ENCODE measurements at regions not wholly inside any gene's neighbourhood (a gene's known extent, or its start where the extent isn't known, plus 50 kb on each side); places are given as distances from the start of the nearest gene placed in this dataset.

DNA sequence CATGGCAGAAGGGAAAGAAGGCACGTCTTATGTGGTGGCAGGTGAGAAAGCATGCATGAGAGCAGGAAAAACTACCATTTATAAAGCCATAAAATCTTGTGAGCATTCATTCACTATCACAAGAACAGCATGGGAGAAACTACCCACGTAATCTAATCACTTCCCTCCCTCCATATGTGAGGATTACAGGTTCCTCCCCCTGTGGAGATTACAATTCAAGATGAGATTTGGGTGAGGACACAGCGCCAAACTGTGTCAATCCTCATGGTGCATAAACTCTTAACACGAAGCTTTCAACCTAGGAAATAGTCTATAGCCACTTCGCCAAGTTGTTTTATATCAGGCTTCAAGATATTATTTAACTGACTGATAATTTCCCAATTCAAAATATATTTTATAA, 595.5 kb downstream of the FBXO15 start:
- Mint-ChIP-seq H3K9me3 (peaks cover 7% of the 10 kb centered on the region), H3K27ac (no peak overlapping the region), H3K4me3 (no peak overlapping the region), H3K36me3 (ENCODE audit: low read depth) (no peaks in the 10 kb centered on the region), H3K4me1 (no peaks in the 10 kb centered on the region), H3K27me3 (no peaks in the 10 kb centered on the region)
- intact Hi-C loops (cut with micrococcal nuclease): no loop called here
- no peak for DNase-seq
- ATAC-seq (ENCODE audit: low read depth): no peak
- ChIA-PET POLR2A (no interaction called here), CTCF (no interaction called here)
- TF ChIP-seq, protein P1, sequence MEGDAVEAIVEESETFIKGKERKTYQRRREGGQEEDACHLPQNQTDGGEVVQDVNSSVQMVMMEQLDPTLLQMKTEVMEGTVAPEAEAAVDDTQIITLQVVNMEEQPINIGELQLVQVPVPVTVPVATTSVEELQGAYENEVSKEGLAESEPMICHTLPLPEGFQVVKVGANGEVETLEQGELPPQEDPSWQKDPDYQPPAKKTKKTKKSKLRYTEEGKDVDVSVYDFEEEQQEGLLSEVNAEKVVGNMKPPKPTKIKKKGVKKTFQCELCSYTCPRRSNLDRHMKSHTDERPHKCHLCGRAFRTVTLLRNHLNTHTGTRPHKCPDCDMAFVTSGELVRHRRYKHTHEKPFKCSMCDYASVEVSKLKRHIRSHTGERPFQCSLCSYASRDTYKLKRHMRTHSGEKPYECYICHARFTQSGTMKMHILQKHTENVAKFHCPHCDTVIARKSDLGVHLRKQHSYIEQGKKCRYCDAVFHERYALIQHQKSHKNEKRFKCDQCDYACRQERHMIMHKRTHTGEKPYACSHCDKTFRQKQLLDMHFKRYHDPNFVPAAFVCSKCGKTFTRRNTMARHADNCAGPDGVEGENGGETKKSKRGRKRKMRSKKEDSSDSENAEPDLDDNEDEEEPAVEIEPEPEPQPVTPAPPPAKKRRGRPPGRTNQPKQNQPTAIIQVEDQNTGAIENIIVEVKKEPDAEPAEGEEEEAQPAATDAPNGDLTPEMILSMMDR (IDR thresholded peaks at IDR 0.05): no peak

DNA sequence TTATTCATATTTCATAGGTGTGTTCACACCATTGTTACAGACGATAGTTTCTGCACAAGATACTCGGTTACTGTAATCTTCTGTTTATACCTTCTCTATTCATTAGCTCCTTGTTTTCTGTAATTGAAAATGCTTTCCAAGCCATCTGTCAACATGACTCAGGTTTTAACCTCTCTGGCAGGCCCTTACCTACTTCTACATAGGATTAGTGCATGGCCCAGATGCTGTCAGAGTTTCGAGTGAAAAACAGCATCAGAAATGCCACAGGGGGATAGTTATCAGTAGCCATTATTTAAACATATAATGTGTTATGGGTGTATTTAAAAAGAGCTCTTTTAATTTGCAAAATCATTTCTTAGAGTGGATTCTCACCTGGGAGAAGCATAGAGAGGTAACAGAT, 596.4 kb downstream of the FBXO15 start:
- CTCF ChIA-PET: no interaction called here
- intact Hi-C loops (cut with micrococcal nuclease): no loop called here
- no peaks in the 10 kb centered on the region for H3K36me3 Mint-ChIP-seq (ENCODE audit: low read depth)
- no peak overlapping the region for H3K27ac Mint-ChIP-seq
- DNase-seq: no peak
- H3K27me3 Mint-ChIP-seq: no peaks in the 10 kb centered on the region
- H3K4me3 Mint-ChIP-seq: no peak overlapping the region
- no peak for ATAC-seq (ENCODE audit: low read depth)
- no peaks in the 10 kb centered on the region for H3K4me1 Mint-ChIP-seq
- TF ChIP-seq, protein P1 (IDR thresholded peaks at IDR 0.05): no peak
- POLR2A ChIA-PET: no interaction called here
- peaks cover 7% of the 10 kb centered on the region for H3K9me3 Mint-ChIP-seq

DNA sequence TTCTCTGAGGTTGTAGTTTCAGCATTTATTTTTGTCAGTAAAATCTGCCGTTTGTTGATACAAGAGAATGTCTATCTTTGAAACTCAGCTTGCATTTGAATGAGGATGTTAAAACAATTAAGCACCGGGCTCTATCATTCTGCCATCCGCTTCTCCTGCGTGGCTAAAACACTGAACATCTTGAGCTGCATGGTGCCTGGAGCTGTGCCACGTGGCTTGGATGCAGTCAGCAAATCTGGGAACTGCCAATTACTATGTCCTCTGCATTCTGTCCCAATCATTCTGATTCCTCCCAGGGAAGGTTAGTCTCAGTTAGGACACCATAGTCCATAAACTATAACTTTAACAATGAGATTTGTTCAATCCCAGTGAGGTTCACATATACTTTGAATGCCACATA, 598.4 kb downstream of the FBXO15 start:
- Mint-ChIP-seq H3K36me3 (ENCODE audit: low read depth) (no peaks in the 10 kb centered on the region), H3K9me3 (no peaks in the 10 kb centered on the region), H3K4me3 (no peak overlapping the region), H3K4me1 (no peaks in the 10 kb centered on the region), H3K27ac (no peak overlapping the region), H3K27me3 (no peaks in the 10 kb centered on the region)
- intact Hi-C loops (cut with micrococcal nuclease): no loop called here
- ATAC-seq (ENCODE audit: low read depth) (no peak), DNase-seq (no peak)
- ChIA-PET POLR2A (no interaction called here), CTCF (no interaction called here)
- TF ChIP-seq, protein P1 (IDR thresholded peaks at IDR 0.05): no peak

DNA sequence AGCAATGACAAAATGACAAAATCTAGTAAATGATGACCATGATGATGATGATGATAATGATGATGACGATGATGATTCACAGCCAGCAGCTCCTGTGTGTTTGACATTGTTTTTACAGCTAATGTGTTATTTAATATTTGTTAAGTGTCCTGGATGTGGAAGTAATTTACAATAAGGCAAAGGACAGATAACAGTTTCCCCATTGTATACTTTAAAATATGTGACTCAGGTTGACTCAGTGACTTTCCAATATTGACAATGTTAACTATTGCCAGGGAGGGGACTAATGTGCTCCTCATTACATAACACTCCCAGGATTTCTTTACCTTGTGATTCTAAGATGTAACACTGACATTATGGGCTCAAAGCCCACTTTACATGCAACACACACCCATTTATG, 602.2 kb downstream of the FBXO15 start:
- Mint-ChIP-seq H3K4me1 (no peaks in the 10 kb centered on the region), H3K36me3 (ENCODE audit: low read depth) (no peaks in the 10 kb centered on the region), H3K9me3 (no peaks in the 10 kb centered on the region), H3K27ac (no peak overlapping the region), H3K27me3 (no peaks in the 10 kb centered on the region), H3K4me3 (no peak overlapping the region)
- DNase-seq (no peak), ATAC-seq (ENCODE audit: low read depth) (no peak)
- POLR2A ChIA-PET: no interaction called here
- CTCF ChIA-PET: no interaction called here
- TF ChIP-seq, protein P1 (IDR thresholded peaks at IDR 0.05): no peak
- intact Hi-C loops (cut with micrococcal nuclease): no loop called here

DNA sequence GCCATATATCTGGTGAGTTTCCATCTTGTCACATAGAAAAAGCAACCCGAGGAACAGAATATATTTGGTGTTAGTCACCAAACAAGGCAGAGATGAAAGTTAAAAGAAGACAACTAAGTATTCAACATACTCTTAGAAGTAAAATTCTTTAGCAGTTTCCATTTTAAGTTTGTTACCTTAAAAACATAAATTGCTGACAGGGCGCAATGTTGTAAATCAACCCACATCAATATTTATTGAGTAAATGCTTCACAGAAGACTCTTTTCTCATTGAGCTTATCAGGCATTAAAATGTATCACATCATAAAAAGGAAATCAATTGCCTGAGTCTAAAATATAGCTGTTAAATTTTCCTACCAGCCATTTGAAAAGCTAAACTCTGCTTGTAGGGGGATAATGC, 603.0 kb downstream of the FBXO15 start:
- Mint-ChIP-seq H3K27me3 (no peaks in the 10 kb centered on the region), H3K36me3 (ENCODE audit: low read depth) (no peaks in the 10 kb centered on the region), H3K4me3 (no peak overlapping the region), H3K27ac (no peak overlapping the region), H3K4me1 (no peaks in the 10 kb centered on the region), H3K9me3 (no peaks in the 10 kb centered on the region)
- POLR2A ChIA-PET: no interaction called here
- DNase-seq (no peak), ATAC-seq (ENCODE audit: low read depth) (no peak)
- CTCF ChIA-PET: no interaction called here
- intact Hi-C loops (cut with micrococcal nuclease): no loop called here
- TF ChIP-seq, protein P1 (IDR thresholded peaks at IDR 0.05): no peak
